HG03280 (cell line): ENCODE measurements at regions not wholly inside any gene's neighbourhood (a gene's known extent, or its start where the extent isn't known, plus 50 kb on each side); places are given as distances from the start of the nearest gene placed in this dataset.
"Not testable (repeated sequence)": the region's sequence is repeated elsewhere in the genome, so short reads cannot be mapped to it uniquely, and the experiment has no call there.

Experiments
- ATAC-seq: cut with Tn5 transposase; IDR thresholded peaks from one replicate; pipeline ENCODE4 v1.9.1; 2021; ENCODE audit warnings: mild to moderate bottlenecking, moderate library complexity; ENCODE audit not compliant: unreplicated experiment

GRCh38 chrX:122268353-122268752, 915.7 kb upstream of the GRIA3 start:
- ATAC-seq = no peak

DNA sequence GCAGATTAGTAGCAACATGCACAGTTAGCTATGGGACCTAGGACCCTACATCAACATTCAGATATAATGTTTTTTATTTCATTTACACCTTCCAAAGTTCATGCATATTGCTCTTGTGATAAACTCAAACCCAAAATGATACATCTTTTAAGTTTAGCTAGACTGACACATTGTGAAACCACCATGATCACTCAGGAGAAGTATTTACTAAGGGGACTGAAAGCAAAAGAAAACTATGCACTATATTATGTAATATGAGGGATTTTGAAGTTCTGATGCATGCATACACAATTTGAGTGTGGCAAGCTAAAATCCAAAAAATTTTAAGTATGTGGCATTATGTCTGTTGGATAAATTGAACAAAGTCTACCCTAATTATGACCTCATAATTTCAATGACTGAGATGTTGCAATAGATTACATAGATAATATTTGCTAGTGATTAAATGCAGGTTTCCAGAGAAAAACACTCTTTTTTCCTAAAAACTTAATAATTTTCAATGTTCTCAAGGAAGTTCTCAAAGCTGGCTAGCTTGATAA, 914.8 kb upstream of the GRIA3 start:
- ATAC-seq = no peak

GRCh38 chrX:122270809-122271494, 913.1 kb upstream of the GRIA3 start:
- no peak for ATAC-seq

GRCh38 chrX:122272011-122272410, 912.1 kb upstream of the GRIA3 start:
- no peak for ATAC-seq

DNA sequence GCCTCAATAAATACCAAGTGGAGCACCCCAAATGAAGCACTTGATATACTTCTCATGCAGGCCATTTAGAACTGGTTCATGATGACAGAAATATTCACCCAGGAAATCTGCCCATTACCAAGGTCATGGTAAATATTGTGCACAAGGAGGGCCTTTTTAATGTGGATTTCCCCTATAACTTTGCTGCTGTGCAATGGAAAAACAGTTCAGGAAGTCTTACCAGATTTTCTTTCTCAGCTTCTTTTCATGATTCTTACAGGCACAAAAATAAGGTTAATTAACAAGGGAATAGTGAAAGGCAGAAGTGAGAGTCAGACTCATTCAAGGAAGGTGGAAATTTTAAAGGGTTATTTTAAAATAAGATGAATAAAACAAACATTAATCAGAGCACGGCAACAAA, 904.3 kb upstream of the GRIA3 start:
- ATAC-seq = no peak

DNA sequence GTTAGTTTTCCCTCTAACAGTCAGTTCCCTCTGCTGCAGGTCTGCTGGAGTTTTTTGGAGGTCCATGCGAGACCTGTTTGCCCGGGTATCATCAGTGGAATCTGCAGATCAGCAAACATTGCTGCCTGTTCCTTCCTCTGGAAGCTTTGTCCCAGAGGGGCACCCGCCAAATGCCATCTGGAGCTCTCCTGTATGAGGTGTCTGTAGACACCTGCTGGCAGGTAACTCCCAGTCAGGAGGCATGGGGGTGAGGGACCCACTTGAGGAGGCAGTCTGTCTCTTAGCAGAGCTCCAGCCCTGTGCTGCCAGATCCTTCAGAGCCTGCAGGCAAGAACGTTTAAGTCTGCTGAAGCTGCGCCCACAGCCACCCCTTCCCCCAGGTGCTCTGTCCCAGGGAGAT, 884.3 kb upstream of the GRIA3 start:
- ATAC-seq = not testable (repeated sequence)

DNA sequence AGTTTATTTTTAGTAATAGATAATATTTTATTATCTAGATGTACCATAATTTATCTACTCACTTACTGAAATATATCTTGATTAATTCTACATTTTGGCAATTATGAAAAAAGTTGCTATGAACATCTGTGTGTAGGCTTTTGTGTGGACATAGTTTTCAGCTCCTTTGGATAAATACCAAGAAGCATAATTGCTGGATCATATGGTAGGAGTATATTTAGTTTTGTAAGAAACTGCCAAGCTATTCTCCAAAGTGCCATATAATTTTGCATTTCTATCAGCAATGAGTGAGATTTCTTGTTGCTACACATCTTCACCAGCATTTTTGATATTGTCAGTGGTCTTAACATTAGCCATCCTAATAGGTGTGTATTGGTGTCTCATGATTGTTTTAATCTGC, 882.6 kb upstream of the GRIA3 start:
- ATAC-seq = no peak

DNA sequence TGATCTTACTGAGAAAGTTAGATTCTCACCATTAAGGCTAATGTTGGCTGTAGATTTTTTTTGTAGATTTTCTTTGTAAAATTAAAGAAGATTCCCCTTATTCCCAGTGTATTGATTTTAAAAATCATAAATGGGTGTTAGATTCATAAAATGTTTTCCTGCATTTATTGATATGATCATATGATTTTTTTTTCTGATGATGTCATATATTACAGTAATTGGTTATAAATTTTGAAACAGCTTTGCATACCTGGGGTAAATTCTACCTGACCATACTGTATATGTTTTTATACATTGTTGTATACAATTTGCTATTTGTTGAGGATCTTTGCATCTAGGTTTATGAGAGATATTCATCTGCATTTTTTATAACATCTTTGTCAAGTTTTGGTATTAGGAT, 880.3 kb upstream of the GRIA3 start:
- ATAC-seq = no peak

DNA sequence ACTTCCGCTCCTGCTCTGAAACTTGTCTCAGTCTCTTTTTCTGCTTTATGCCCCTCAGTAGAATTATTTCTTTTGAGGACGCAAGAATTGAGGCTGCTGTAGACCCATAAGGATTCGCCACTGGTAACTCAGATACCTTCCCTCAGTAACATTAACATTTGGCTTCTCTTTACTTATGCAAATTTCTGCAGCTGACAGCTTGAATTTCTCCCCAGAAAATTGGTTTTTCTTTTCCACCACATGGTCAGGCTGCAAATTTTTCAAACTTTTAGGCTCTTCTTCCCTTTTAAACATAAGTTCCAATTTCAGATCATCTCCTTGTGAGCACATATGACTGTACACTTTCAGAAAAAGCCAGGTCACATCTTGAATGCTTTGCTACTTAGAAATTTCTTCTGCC, 839.3 kb upstream of the GRIA3 start:
- ATAC-seq = no peak

- ATAC-seq = no peak
Measured at GRCh38 chrX:122363112-122363795, 820.8 kb upstream of the GRIA3 start.

DNA sequence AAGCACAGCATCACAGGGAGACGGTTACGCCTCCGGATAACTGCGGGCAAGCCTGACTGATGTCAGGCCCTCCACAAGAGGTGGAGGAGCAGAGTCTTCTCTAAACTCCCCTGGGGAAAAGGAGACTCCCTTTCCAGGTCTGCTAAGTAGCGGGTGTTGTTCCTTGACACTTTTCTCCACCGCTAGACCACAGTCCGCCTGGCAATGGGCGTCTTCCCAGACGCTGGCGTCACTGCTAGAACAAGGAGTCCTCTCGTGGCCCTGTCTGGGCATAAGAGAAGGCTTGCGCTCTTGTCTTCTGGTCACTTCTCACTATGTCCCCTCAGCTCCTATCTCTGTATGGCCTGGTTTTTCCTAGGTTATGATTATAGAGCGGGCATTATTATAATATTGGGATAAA, 808.5 kb upstream of the GRIA3 start:
- not testable (repeated sequence) for ATAC-seq

GRCh38 chrX:122389005-122389404, 795.1 kb upstream of the GRIA3 start:
- no peak for ATAC-seq

- ATAC-seq = no peak
Measured at GRCh38 chrX:122418758-122419157, 765.3 kb upstream of the GRIA3 start.

- ATAC-seq = no peak
Measured at GRCh38 chrX:122421434-122422121, 762.5 kb upstream of the GRIA3 start.

- no peak for ATAC-seq
Measured at GRCh38 chrX:122422547-122422946, 761.5 kb upstream of the GRIA3 start.

- ATAC-seq = no peak
Measured at GRCh38 chrX:122434942-122435341, 749.1 kb upstream of the GRIA3 start.

DNA sequence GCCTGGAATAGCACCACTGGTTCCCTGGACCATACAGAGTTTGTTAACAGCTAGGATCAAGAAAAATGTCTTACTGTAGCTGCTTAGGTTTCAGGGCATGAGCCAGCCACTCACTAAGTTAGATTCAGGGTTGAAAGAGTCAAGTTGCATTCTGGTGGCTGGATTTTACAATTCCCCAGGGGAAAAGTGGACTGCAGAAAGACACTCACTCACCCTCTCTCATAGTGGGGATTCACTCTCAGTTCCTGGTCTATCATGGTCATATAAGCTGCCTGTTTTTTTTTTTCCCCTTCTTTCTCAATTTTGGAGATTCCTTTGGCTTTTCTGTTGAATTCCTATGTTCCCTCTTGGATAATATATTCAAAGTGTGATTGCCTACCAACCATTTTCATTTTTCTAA, 744.2 kb upstream of the GRIA3 start:
- no peak for ATAC-seq

GRCh38 chrX:122440832-122441231, 743.2 kb upstream of the GRIA3 start:
- ATAC-seq = no peak

GRCh38 chrX:122441451-122441850, 742.6 kb upstream of the GRIA3 start:
- no peak for ATAC-seq

- no peak for ATAC-seq
Measured at GRCh38 chrX:122445466-122445865, 738.6 kb upstream of the GRIA3 start.

DNA sequence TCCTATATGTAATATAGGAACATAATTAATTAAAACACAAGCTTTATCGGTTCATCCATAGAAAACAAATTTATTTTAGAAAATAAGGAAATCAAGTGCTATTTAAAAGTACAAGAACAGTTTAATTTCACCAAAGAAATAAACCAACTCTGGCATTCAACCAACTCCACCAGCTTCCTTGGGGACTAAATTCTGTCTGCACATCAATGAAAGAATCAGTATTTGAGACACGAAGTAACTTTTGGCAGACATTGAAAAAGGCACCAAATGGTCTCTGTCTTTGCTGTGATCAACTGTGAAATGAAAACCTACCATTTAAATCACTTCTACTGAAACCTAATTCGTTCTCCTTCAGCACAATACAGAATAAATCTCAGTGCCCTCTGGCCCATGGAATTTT, 719.7 kb upstream of the GRIA3 start:
- no peak for ATAC-seq

GRCh38 chrX:122475306-122475705, 708.8 kb upstream of the GRIA3 start:
- no peak for ATAC-seq
